H9 (cell line): ENCODE measurements at regions not wholly inside any gene's neighbourhood (a gene's known extent, or its start where the extent isn't known, plus 50 kb on each side); places are given as distances from the start of the nearest gene placed in this dataset.
"Not testable (repeated sequence)": the region's sequence is repeated elsewhere in the genome, so short reads cannot be mapped to it uniquely, and the experiment has no call there.

ENCODE experiments used
- DNase-seq: peaks from one replicate; pipeline ENCODE4 v3.0.0-alpha.2; 2017
- H2AFZ ChIP-seq: one replicate; pipeline ENCODE4 v1.6.1; 2013; ENCODE audit warnings: mild to moderate bottlenecking, low read length, control low read depth, moderate library complexity
- H2AK5ac ChIP-seq: 2 replicates; pipeline ENCODE4 v1.6.1; 2013; ENCODE audit warnings: low read length, control low read depth, mixed read lengths; ENCODE audit not compliant: insufficient read length
- H2BK120ac ChIP-seq: one replicate; pipeline ENCODE4 v1.6.1; 2013; ENCODE audit warnings: low read depth, mild to moderate bottlenecking, low read length, control low read depth, inconsistent platforms; ENCODE audit not compliant: poor library complexity, severe bottlenecking
- H2BK12ac ChIP-seq: 2 replicates; pipeline ENCODE4 v1.6.1; 2013; ENCODE audit warnings: low read length, control low read depth, mixed read lengths, low read depth; ENCODE audit not compliant: insufficient read length
- H2BK15ac ChIP-seq: 2 replicates; pipeline ENCODE4 v1.6.1; 2013; ENCODE audit warnings: low read depth, low read length, control low read depth
- H2BK20ac ChIP-seq: one replicate; pipeline ENCODE4 v1.6.1; 2013; ENCODE audit warnings: low read depth, mild to moderate bottlenecking, low read length, control low read depth, inconsistent platforms; ENCODE audit not compliant: poor library complexity, severe bottlenecking
- H2BK5ac ChIP-seq: 2 replicates; pipeline ENCODE4 v1.6.1; 2013; ENCODE audit warnings: low read length, control low read depth, mixed read lengths; ENCODE audit not compliant: insufficient read length
- H3K14ac ChIP-seq: 2 replicates; pipeline ENCODE4 v1.6.1; 2013; ENCODE audit warnings: low read length, control low read depth; ENCODE audit not compliant: insufficient read depth
- H3K18ac ChIP-seq: 2 replicates; pipeline ENCODE4 v1.6.1; 2013; ENCODE audit warnings: low read depth, mild to moderate bottlenecking, mixed read lengths, low read length, control low read depth; ENCODE audit not compliant: insufficient read length
- H3K23ac ChIP-seq: 2 replicates; pipeline ENCODE4 v1.6.1; 2013; ENCODE audit warnings: low read length, control low read depth, mixed read lengths, low read depth; ENCODE audit not compliant: insufficient read length
- H3K23me2 ChIP-seq: 2 replicates; pipeline ENCODE4 v1.6.1; 2013; ENCODE audit warnings: low read depth, mild to moderate bottlenecking, mixed read lengths, low read length, control low read depth; ENCODE audit not compliant: insufficient read length, poor library complexity, severe bottlenecking
- H3K27ac ChIP-seq: 2 replicates; pipeline ENCODE4 v1.5.1; 2013; ENCODE audit warnings: low read length, control low read depth, mixed read lengths, low read depth; ENCODE audit not compliant: insufficient read length
- H3K27me3 ChIP-seq: 2 replicates; pipeline ENCODE4 v1.6.1; 2013; ENCODE audit warnings: low read length, control low read depth, inconsistent platforms; ENCODE audit not compliant: insufficient read depth
- H3K4ac ChIP-seq: 2 replicates; pipeline ENCODE4 v1.6.1; 2013; ENCODE audit warnings: low read depth, mild to moderate bottlenecking, control low read depth, inconsistent platforms, low read length, moderate library complexity
- H3K4me1 ChIP-seq: 2 replicates; pipeline ENCODE4 v1.6.1; 2013; ENCODE audit warnings: low read length, control low read depth, inconsistent platforms; ENCODE audit not compliant: insufficient read depth
- H3K4me2 ChIP-seq: 2 replicates; pipeline ENCODE4 v1.6.1; 2013; ENCODE audit warnings: low read length, control low read depth, mixed read lengths; ENCODE audit not compliant: insufficient read length, insufficient read depth
- H3K56ac ChIP-seq: 2 replicates; pipeline ENCODE4 v1.6.1; 2013; ENCODE audit warnings: low read depth, mild to moderate bottlenecking, mixed read lengths, low read length, control low read depth; ENCODE audit not compliant: insufficient read length
- H3K79me1 ChIP-seq: 2 replicates; pipeline ENCODE4 v1.6.1; 2013; ENCODE audit warnings: low read depth, mild to moderate bottlenecking, moderate library complexity, low read length, control low read depth, inconsistent platforms; ENCODE audit not compliant: insufficient read depth, poor library complexity, severe bottlenecking
- H3K79me2 ChIP-seq: 2 replicates; pipeline ENCODE4 v1.6.1; 2013; ENCODE audit warnings: low read length, control low read depth, inconsistent platforms; ENCODE audit not compliant: insufficient read depth
- H3K9ac ChIP-seq: 2 replicates; pipeline ENCODE4 v1.6.1; 2013; ENCODE audit warnings: low read length, control low read depth, mixed read lengths; ENCODE audit not compliant: insufficient read length; ENCODE audit errors: extremely low read depth
- H3K9me3 ChIP-seq: one replicate; pipeline ENCODE4 v1.6.1; 2013; ENCODE audit warnings: low read depth, low read length, inconsistent platforms; ENCODE audit not compliant: control insufficient read depth
- H3T11ph ChIP-seq: one replicate; pipeline ENCODE4 v1.6.1; 2013; ENCODE audit warnings: mild to moderate bottlenecking, low read length, control low read depth, inconsistent platforms
- H4K20me1 ChIP-seq: one replicate; pipeline ENCODE4 v1.6.1; 2013; ENCODE audit not compliant: control insufficient read depth, insufficient read length, insufficient read depth
- H4K5ac ChIP-seq: 2 replicates; pipeline ENCODE4 v1.6.1; 2013; ENCODE audit warnings: low read depth, mild to moderate bottlenecking, mixed read lengths, low read length, control low read depth; ENCODE audit not compliant: insufficient read length
- H4K8ac ChIP-seq: replicated peaks from 2 replicates; pipeline ENCODE4 v1.6.1; 2013; ENCODE audit warnings: low read length, control low read depth, mixed read lengths, low read depth; ENCODE audit not compliant: insufficient read length
- H4K91ac ChIP-seq: 2 replicates; pipeline ENCODE4 v1.6.1; 2013; ENCODE audit warnings: low read depth, mild to moderate bottlenecking, moderate library complexity, mixed read lengths, low read length, control low read depth; ENCODE audit not compliant: insufficient read length
- H3K27ac Mint-ChIP-seq, 3 experiments: 2 replicates in 2 of 3; 3 replicates in 1 of 3; pipeline ENCODE4 v1.8.0; 2020 to 2021; ENCODE audit warnings: mixed read lengths in 3 of 3, mild to moderate bottlenecking in 1 of 3, moderate library complexity in 1 of 3
- H3K27me3 Mint-ChIP-seq: 2 replicates; pipeline ENCODE4 v1.8.0; 2021; ENCODE audit warnings: low read depth, mild to moderate bottlenecking, moderate library complexity, mixed read lengths
- H3K36me3 Mint-ChIP-seq, 3 experiments: 2 replicates in 2 of 3; 3 replicates in 1 of 3; pipeline ENCODE4 v1.8.0; 2020 to 2021; ENCODE audit warnings: low read depth in 3 of 3, mixed read lengths in 3 of 3; ENCODE audit not compliant: insufficient read depth in 1 of 3
- H3K4me1 Mint-ChIP-seq, 2 experiments: 2 replicates each; pipeline ENCODE4 v1.8.0; 2020; ENCODE audit warnings: mixed read lengths in 2 of 2
- H3K4me3 Mint-ChIP-seq, 2 experiments: 2 replicates in 1 of 2; 3 replicates in 1 of 2; pipeline ENCODE4 v1.8.0; 2020 to 2021; ENCODE audit warnings: mild to moderate bottlenecking in 2 of 2, mixed read lengths in 2 of 2, moderate library complexity in 1 of 2
- H3K9me3 Mint-ChIP-seq, 2 experiments: 2 replicates in 1 of 2; 3 replicates in 1 of 2; pipeline ENCODE4 v1.8.0; 2020; ENCODE audit warnings: mild to moderate bottlenecking in 2 of 2, mixed read lengths in 2 of 2, moderate library complexity in 1 of 2
- WGBS: extraction: QIAGEN DNeasy Blood & Tissue Kit; methylation state at CpG from one replicate; pipeline ENCODE4 v1.1.7; 2013; ENCODE audit warnings: missing lambda C conversion rate, low lambda C conversion rate, mixed read lengths; ENCODE audit not compliant: insufficient read length; ENCODE audit errors: extremely low coverage; 5-methylcytosine and 5-hydroxymethylcytosine counted together

- not testable (repeated sequence) for H2BK12ac ChIP-seq, H2AFZ ChIP-seq, H3K27me3 ChIP-seq, H3K23me2 ChIP-seq, H2AK5ac ChIP-seq, H3K4me1 Mint-ChIP-seq, H4K8ac ChIP-seq, H2BK20ac ChIP-seq, H3K4me3 Mint-ChIP-seq, H3K9ac ChIP-seq, H3K9me3 Mint-ChIP-seq, H3K4me1 ChIP-seq, H4K5ac ChIP-seq, H3K4me2 ChIP-seq, H3T11ph ChIP-seq, DNase-seq, H3K18ac ChIP-seq, H3K14ac ChIP-seq, H3K4ac ChIP-seq, H3K27ac Mint-ChIP-seq, H2BK120ac ChIP-seq, H4K91ac ChIP-seq, H3K23ac ChIP-seq, H3K27me3 Mint-ChIP-seq, H3K79me2 ChIP-seq, H3K9me3 ChIP-seq, H4K20me1 ChIP-seq, H3K79me1 ChIP-seq, H3K27ac ChIP-seq, H2BK15ac ChIP-seq, H3K56ac ChIP-seq, H2BK5ac ChIP-seq
- peaks cover 30 to 65% (median 60%) of the 10 kb centered on the region in 3 experiments; a peak in 6 of 7 replicates for H3K36me3 Mint-ChIP-seq
- WGBS = no CpG with 5 or more reads among the region's 8 CpGs
Observed at GRCh38 chr7:66554291-66554690, 74.4 kb upstream of the KCTD7 start.

GRCh38 chr7:66554842-66555430, 73.7 kb upstream of the KCTD7 start:
- not testable (repeated sequence) for H4K8ac ChIP-seq, H3K4me1 Mint-ChIP-seq, H3K4me3 Mint-ChIP-seq, H3K14ac ChIP-seq, H3K56ac ChIP-seq, H2BK12ac ChIP-seq, H3K23ac ChIP-seq, H3K9ac ChIP-seq, H3K27me3 Mint-ChIP-seq, H3K4ac ChIP-seq, H3K9me3 Mint-ChIP-seq, H3K4me1 ChIP-seq, H2BK15ac ChIP-seq, H2BK5ac ChIP-seq, H2AK5ac ChIP-seq, DNase-seq, H3K27ac Mint-ChIP-seq, H4K20me1 ChIP-seq, H2BK120ac ChIP-seq, H4K91ac ChIP-seq, H3K79me1 ChIP-seq, H2AFZ ChIP-seq, H3K4me2 ChIP-seq, H4K5ac ChIP-seq, H3K79me2 ChIP-seq, H3K23me2 ChIP-seq, H3K18ac ChIP-seq, H3T11ph ChIP-seq, H3K27me3 ChIP-seq, H3K27ac ChIP-seq, H3K9me3 ChIP-seq, H2BK20ac ChIP-seq
- peaks cover 26 to 66% (median 54%) of the 10 kb centered on the region in 3 experiments; a peak in 6 of 7 replicates for H3K36me3 Mint-ChIP-seq
- no CpG with 5 or more reads among the region's 8 CpGs for WGBS
